Esophagus muscularis mucosa (tissue), 3 donors: ENCODE measurements at regions not wholly inside any gene's neighbourhood (a gene's known extent, or its start where the extent isn't known, plus 50 kb on each side); places are given as distances from the start of the nearest gene placed in this dataset.

Experiments used
- POLR2A ChIP-seq: fragments of 450-650 bp; IDR thresholded peaks from one replicate; pipeline ENCODE4 v1.6.1; 2017; ENCODE audit warnings: antibody characterized with exemption, moderate library complexity, mild to moderate bottlenecking, low read depth
- POLR2AphosphoS5 ChIP-seq, 2 donors: sonication (generic); formaldehyde crosslinking; IDR thresholded peaks; one replicate each; pipeline ENCODE4 v1.6.1; 2017; ENCODE audit warnings: antibody characterized with exemption in 2 of 2
- TF ChIP-seq, protein P1 (sequence below), 3 experiments: fragments of 200-600 bp in 2 of 3; fragments of 450-650 bp in 1 of 3; sonication (generic) in 2 of 3; IDR thresholded peaks; one replicate each; pipeline ENCODE4 v1.5.1; 2017 to 2019; ENCODE audit warnings: antibody characterized with exemption in 3 of 3, mild to moderate bottlenecking in 2 of 3, moderate library complexity in 1 of 3

DNA sequence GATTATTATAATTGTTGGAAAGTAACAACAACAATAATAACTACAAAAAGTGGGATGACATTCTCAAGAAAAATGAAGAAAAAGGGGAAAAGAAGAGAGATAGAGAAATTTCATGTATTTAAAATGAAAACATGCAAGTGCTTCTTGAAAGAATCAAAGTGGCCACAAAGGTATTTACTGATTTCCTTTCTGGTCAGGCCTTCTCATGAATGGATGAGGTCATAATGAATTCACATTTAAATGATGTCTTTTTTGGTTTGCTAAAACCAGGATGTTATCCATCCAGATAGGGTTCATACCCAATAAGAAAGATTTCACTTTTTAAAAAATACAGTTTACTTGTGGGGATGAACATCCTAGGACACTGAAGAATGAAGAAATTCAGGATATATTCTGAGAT lies 446.4 kb upstream of the PTGER4 start:
- TF ChIP-seq, protein P1, sequence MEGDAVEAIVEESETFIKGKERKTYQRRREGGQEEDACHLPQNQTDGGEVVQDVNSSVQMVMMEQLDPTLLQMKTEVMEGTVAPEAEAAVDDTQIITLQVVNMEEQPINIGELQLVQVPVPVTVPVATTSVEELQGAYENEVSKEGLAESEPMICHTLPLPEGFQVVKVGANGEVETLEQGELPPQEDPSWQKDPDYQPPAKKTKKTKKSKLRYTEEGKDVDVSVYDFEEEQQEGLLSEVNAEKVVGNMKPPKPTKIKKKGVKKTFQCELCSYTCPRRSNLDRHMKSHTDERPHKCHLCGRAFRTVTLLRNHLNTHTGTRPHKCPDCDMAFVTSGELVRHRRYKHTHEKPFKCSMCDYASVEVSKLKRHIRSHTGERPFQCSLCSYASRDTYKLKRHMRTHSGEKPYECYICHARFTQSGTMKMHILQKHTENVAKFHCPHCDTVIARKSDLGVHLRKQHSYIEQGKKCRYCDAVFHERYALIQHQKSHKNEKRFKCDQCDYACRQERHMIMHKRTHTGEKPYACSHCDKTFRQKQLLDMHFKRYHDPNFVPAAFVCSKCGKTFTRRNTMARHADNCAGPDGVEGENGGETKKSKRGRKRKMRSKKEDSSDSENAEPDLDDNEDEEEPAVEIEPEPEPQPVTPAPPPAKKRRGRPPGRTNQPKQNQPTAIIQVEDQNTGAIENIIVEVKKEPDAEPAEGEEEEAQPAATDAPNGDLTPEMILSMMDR (IDR thresholded peaks at IDR 0.05), result no peak
- TF ChIP-seq POLR2AphosphoS5 (IDR thresholded peaks at IDR 0.05), result no peak
- no peak for TF ChIP-seq POLR2A
